ENCODE measurements at regions not wholly inside any gene's neighbourhood (a gene's known extent, or its start where the extent isn't known, plus 50 kb on each side); places are given as distances from the start of the nearest gene placed in this dataset.

DNA sequence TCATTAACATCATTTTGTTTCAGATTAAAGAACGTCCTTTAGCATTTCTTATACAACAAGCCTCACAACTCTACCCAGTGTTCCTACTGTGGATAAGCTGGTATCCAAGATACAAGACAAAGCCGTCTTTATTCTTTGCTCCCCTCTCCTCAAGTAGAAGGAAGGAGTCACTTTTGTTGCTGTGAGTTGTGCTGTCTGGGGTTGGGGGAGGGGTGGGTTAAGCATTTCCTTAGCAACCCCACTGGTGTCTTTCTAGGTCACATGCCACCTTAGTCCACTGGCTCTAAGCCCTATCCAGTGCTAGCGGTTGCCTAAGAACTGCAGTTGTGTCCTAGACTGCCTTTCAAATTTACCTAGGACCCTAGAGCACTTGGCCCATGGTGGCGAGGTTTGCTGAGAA is 155.6 kb upstream of the PIEZO2 start (continued):
- TF ChIP-seq, protein P1, sequence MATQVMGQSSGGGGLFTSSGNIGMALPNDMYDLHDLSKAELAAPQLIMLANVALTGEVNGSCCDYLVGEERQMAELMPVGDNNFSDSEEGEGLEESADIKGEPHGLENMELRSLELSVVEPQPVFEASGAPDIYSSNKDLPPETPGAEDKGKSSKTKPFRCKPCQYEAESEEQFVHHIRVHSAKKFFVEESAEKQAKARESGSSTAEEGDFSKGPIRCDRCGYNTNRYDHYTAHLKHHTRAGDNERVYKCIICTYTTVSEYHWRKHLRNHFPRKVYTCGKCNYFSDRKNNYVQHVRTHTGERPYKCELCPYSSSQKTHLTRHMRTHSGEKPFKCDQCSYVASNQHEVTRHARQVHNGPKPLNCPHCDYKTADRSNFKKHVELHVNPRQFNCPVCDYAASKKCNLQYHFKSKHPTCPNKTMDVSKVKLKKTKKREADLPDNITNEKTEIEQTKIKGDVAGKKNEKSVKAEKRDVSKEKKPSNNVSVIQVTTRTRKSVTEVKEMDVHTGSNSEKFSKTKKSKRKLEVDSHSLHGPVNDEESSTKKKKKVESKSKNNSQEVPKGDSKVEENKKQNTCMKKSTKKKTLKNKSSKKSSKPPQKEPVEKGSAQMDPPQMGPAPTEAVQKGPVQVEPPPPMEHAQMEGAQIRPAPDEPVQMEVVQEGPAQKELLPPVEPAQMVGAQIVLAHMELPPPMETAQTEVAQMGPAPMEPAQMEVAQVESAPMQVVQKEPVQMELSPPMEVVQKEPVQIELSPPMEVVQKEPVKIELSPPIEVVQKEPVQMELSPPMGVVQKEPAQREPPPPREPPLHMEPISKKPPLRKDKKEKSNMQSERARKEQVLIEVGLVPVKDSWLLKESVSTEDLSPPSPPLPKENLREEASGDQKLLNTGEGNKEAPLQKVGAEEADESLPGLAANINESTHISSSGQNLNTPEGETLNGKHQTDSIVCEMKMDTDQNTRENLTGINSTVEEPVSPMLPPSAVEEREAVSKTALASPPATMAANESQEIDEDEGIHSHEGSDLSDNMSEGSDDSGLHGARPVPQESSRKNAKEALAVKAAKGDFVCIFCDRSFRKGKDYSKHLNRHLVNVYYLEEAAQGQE (IDR thresholded peaks at IDR 0.05; ENCODE audit: unreplicated experiment), result no peak
- no peak for TF ChIP-seq POLR2AphosphoS5 (IDR thresholded peaks at IDR 0.05; ENCODE audit: low read depth)
- no peak for TF ChIP-seq STAT1 (IDR thresholded peaks at IDR 0.05; ENCODE audit: unreplicated experiment)

DNA sequence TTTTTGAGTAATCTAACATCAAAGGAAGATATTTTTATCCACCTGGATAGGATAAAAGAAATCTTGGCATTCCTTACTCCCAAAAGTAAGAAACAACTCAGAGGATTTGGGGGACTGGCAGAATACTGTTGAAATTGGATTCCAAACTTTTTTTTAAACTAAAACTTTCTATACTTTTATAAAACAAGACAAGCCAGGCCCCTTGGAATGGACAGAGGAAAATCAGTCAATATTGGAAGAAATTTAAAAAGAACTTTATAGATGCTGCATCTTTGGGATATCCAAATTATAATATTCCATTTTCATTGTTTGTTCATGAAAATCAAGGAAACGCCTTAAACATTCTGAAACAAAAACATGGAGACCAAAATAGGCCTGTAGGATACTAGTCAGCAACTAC is 147.6 kb upstream of the PIEZO2 start:
- no peak overlapping the region for H2AFZ ChIP-seq
- H3F3A ChIP-seq (replicated peaks; ENCODE audit: low read depth), result no peaks in the 10 kb centered on the region
- Mint-ChIP-seq H3K4me1 (peaks cover 6% of the 10 kb centered on the region; the same call in 1 of the 3 replicates), H3K4me3 (no peak overlapping the region), H3K9me3 (peaks cover 15% of the 10 kb centered on the region), H3K36me3 (ENCODE audit: low read depth) (no peaks in the 10 kb centered on the region), H3K27me3 (ENCODE audit: insufficient read depth, low read depth, poor library complexity) (no peaks in the 10 kb centered on the region), H3K27ac (no peak overlapping the region)
- no peaks in the 10 kb centered on the region for H3K79me2 ChIP-seq (replicated peaks; ENCODE audit: insufficient read depth)
- no peaks in the 10 kb centered on the region for H3K36me3 ChIP-seq (ENCODE audit: insufficient read depth)
- DNase-seq (ENCODE audit: low spot score) (no peak), ATAC-seq (no peak)
- no peak overlapping the region for H3K4me3 ChIP-seq
- no peaks in the 10 kb centered on the region for H3K9me2 ChIP-seq (ENCODE audit: insufficient read depth)
- no peak overlapping the region for H3K4me2 ChIP-seq
- H3K27ac ChIP-seq (ENCODE audit: low read depth), result no peak overlapping the region
- H3K4me1 ChIP-seq (ENCODE audit: insufficient read depth), result no peaks in the 10 kb centered on the region
- no peaks in the 10 kb centered on the region for H4K20me1 ChIP-seq (replicated peaks; ENCODE audit: insufficient read depth)
- H3K27me3 ChIP-seq (ENCODE audit: insufficient read depth), result no peaks in the 10 kb centered on the region
- TF ChIP-seq NANOG (IDR thresholded peaks at IDR 0.05; ENCODE audit: borderline replicate concordance) (no peak), JUNB (IDR thresholded peaks at IDR 0.05; ENCODE audit: unreplicated experiment) (no peak), POLR2AphosphoS5 (IDR thresholded peaks at IDR 0.05; ENCODE audit: low read depth) (no peak), STAT1 (IDR thresholded peaks at IDR 0.05; ENCODE audit: unreplicated experiment) (no peak), ZNF114 (CRISPR knock-in tag; IDR thresholded peaks at IDR 0.05) (no peak), CREB1 (CRISPR knock-in tag; IDR thresholded peaks at IDR 0.05; ENCODE audit: low read depth) (no peak), ZNF331 (CRISPR knock-in tag; IDR thresholded peaks at IDR 0.05; ENCODE audit: low read depth) (no peak)
- TF ChIP-seq, protein P2, sequence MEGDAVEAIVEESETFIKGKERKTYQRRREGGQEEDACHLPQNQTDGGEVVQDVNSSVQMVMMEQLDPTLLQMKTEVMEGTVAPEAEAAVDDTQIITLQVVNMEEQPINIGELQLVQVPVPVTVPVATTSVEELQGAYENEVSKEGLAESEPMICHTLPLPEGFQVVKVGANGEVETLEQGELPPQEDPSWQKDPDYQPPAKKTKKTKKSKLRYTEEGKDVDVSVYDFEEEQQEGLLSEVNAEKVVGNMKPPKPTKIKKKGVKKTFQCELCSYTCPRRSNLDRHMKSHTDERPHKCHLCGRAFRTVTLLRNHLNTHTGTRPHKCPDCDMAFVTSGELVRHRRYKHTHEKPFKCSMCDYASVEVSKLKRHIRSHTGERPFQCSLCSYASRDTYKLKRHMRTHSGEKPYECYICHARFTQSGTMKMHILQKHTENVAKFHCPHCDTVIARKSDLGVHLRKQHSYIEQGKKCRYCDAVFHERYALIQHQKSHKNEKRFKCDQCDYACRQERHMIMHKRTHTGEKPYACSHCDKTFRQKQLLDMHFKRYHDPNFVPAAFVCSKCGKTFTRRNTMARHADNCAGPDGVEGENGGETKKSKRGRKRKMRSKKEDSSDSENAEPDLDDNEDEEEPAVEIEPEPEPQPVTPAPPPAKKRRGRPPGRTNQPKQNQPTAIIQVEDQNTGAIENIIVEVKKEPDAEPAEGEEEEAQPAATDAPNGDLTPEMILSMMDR (conservative IDR thresholded peaks at IDR 0.05; ENCODE audit: low read depth in 2 of 2), result no peak
- TF ChIP-seq, protein P3, sequence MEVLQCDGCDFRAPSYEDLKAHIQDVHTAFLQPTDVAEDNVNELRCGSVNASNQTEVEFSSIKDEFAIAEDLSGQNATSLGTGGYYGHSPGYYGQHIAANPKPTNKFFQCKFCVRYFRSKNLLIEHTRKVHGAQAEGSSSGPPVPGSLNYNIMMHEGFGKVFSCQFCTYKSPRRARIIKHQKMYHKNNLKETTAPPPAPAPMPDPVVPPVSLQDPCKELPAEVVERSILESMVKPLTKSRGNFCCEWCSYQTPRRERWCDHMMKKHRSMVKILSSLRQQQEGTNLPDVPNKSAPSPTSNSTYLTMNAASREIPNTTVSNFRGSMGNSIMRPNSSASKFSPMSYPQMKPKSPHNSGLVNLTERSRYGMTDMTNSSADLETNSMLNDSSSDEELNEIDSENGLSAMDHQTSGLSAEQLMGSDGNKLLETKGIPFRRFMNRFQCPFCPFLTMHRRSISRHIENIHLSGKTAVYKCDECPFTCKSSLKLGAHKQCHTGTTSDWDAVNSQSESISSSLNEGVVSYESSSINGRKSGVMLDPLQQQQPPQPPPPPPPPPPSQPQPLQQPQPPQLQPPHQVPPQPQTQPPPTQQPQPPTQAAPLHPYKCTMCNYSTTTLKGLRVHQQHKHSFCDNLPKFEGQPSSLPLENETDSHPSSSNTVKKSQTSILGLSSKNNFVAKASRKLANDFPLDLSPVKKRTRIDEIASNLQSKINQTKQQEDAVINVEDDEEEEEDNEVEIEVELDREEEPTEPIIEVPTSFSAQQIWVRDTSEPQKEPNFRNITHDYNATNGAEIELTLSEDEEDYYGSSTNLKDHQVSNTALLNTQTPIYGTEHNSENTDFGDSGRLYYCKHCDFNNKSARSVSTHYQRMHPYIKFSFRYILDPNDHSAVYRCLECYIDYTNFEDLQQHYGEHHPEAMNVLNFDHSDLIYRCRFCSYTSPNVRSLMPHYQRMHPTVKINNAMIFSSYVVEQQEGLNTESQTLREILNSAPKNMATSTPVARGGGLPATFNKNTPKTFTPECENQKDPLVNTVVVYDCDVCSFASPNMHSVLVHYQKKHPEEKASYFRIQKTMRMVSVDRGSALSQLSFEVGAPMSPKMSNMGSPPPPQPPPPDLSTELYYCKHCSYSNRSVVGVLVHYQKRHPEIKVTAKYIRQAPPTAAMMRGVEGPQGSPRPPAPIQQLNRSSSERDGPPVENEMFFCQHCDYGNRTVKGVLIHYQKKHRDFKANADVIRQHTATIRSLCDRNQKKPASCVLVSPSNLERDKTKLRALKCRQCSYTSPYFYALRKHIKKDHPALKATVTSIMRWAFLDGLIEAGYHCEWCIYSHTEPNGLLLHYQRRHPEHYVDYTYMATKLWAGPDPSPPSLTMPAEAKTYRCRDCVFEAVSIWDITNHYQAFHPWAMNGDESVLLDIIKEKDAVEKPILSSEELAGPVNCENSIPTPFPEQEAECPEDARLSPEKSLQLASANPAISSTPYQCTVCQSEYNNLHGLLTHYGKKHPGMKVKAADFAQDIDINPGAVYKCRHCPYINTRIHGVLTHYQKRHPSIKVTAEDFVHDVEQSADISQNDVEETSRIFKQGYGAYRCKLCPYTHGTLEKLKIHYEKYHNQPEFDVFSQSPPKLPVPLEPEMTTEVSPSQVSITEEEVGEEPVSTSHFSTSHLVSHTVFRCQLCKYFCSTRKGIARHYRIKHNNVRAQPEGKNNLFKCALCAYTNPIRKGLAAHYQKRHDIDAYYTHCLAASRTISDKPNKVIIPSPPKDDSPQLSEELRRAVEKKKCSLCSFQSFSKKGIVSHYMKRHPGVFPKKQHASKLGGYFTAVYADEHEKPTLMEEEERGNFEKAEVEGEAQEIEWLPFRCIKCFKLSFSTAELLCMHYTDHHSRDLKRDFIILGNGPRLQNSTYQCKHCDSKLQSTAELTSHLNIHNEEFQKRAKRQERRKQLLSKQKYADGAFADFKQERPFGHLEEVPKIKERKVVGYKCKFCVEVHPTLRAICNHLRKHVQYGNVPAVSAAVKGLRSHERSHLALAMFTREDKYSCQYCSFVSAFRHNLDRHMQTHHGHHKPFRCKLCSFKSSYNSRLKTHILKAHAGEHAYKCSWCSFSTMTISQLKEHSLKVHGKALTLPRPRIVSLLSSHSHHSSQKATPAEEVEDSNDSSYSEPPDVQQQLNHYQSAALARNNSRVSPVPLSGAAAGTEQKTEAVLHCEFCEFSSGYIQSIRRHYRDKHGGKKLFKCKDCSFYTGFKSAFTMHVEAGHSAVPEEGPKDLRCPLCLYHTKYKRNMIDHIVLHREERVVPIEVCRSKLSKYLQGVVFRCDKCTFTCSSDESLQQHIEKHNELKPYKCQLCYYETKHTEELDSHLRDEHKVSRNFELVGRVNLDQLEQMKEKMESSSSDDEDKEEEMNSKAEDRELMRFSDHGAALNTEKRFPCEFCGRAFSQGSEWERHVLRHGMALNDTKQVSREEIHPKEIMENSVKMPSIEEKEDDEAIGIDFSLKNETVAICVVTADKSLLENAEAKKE (CRISPR knock-in tag; IDR thresholded peaks at IDR 0.05), result no peak
- TF ChIP-seq, protein P4, sequence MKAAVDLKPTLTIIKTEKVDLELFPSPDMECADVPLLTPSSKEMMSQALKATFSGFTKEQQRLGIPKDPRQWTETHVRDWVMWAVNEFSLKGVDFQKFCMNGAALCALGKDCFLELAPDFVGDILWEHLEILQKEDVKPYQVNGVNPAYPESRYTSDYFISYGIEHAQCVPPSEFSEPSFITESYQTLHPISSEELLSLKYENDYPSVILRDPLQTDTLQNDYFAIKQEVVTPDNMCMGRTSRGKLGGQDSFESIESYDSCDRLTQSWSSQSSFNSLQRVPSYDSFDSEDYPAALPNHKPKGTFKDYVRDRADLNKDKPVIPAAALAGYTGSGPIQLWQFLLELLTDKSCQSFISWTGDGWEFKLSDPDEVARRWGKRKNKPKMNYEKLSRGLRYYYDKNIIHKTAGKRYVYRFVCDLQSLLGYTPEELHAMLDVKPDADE (IDR thresholded peaks at IDR 0.05), result no peak
